Stimulated activated CD8-positive, alpha-beta memory T cell treated with anti-CD3 and anti-CD28 coated beads, Interleukin-2, amount 100 ng/mL, for 1 hour (primary cell): ENCODE measurements at regions not wholly inside any gene's neighbourhood (a gene's known extent, or its start where the extent isn't known, plus 50 kb on each side); places are given as distances from the start of the nearest gene placed in this dataset.

Source experiments
- DNase-seq, 2 donors: peaks; one replicate each; pipeline ENCODE4 v3.0.0-alpha.2; 2020; ENCODE audit warnings: low read depth in 2 of 2

GRCh38 chr22:49097171-49097925 lies 730.3 kb downstream of the BRD1 start:
- no peak for DNase-seq

- no peak for DNase-seq
Observed at GRCh38 chr22:49096476-49096875, 731.2 kb downstream of the BRD1 start.

DNA sequence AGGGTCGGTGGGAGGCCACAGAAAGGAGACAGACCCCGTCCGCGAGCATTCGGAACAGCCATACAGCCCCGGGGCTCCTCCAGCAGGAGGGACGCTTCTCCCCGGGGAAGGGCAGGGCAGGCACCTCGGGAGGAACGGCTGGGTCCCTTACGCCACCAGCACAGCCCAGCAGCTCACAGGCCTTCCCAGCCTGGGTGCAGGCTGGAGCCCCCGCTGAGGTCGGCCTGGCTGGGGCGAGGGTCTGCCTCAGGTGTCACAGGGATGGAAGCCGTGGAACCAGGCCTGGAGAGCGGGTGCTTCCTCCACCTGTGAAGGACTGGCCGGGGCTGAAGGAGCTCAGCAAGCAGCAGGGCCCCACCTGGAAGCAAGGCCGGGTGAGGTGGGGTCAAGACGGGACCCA lies 732.3 kb downstream of the BRD1 start:
- no peak for DNase-seq

DNA sequence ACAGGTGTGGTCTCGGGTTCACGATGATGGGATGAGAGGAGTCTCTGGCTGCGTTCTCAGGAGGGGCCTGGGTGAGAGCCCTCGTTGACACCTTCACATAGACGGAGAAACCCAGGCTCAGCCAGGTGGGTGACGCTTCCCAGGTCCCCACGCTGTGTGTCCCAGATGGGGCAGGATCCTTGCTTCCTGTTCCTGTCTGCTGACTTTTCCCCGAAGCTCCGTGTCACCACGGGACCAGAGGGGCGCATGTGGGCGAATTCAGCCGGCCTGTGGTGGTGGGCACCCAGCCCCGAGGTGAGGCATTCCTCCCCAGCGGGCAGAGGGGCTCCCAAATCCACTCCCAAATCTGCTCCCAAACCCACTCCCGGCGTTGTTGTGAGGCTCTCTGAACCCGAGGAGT lies 732.8 kb downstream of the BRD1 start:
- DNase-seq = no peak

GRCh38 chr22:49094151-49094550 lies 733.5 kb downstream of the BRD1 start:
- no peak for DNase-seq

GRCh38 chr22:49093192-49093880 lies 734.3 kb downstream of the BRD1 start:
- DNase-seq = no peak

- DNase-seq = no peak
Observed at GRCh38 chr22:49092716-49093115, 735.0 kb downstream of the BRD1 start.

DNA sequence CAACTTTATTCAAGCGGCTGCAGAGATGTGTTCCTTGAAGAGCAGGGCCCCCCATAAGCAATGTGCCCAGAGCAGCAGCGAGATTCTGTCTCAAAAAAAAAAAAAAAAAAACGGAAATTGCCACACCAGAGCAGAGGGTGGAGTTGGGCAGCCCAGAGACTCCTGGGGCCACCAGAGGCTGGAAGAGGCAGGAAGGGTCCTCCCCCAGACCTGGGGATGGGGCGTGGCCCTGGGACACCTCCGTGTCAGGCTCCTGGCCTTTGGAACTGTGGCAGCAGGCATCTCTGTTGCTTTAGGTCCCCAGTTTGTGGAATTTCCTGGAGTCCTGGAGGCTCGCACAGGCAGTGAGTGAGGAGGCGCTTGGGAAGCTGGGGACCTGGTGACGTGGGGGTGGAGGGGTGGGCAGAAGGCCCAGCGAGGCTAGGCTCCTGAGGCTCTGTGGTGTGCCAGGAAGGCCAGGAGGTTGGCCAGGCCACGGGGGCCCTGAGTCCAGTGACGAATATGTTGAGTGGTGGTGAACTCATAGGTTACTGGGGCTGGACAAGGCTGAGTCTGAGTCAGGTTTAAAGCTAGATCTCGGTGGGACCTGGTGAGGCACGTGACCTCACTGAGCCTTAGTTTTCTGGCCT lies 735.6 kb downstream of the BRD1 start:
- DNase-seq = no peak

- DNase-seq = no peak
Observed at GRCh38 chr22:49091451-49091850, 736.2 kb downstream of the BRD1 start.

- DNase-seq = no peak
Observed at GRCh38 chr22:49090853-49091135, 736.9 kb downstream of the BRD1 start.

DNA sequence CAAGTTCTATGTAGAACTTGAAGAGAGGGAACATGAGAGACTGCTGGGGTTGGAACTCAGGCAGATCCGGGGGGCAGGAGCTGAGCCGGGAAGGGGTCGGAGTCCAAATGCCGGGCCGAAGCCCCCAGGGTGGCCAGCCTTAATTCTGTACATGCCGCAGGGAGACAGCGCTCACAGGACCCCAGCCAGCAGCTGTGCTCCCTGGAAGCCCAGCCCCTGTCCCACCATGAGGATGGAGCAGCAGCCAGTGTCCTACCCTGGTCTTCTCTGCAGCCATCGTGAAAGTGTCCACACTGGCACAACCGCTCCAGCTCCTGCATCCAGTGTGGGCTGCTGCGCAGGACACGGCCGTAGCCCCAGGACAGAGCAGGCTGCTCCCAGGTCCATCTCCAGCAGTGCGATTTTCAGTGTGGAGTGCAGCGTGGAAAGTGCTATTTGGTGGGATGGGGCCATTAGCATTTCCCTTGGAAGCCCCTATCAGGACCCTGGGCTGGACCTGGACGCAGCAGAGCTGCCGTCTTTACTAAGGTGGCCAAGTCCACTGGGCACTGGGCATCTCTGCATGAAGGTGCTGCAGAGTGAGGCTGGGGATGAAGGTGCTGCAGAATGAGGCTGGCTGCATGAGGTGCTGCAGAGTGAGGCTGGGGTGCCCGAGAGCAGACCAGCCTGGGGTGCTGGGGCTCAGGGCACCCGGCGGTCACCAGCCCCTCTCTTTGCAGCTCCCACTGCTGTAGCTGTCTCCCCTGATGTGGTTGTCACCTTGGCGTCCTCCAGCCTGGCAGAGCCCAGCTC lies 737.4 kb downstream of the BRD1 start:
- no peak for DNase-seq

DNA sequence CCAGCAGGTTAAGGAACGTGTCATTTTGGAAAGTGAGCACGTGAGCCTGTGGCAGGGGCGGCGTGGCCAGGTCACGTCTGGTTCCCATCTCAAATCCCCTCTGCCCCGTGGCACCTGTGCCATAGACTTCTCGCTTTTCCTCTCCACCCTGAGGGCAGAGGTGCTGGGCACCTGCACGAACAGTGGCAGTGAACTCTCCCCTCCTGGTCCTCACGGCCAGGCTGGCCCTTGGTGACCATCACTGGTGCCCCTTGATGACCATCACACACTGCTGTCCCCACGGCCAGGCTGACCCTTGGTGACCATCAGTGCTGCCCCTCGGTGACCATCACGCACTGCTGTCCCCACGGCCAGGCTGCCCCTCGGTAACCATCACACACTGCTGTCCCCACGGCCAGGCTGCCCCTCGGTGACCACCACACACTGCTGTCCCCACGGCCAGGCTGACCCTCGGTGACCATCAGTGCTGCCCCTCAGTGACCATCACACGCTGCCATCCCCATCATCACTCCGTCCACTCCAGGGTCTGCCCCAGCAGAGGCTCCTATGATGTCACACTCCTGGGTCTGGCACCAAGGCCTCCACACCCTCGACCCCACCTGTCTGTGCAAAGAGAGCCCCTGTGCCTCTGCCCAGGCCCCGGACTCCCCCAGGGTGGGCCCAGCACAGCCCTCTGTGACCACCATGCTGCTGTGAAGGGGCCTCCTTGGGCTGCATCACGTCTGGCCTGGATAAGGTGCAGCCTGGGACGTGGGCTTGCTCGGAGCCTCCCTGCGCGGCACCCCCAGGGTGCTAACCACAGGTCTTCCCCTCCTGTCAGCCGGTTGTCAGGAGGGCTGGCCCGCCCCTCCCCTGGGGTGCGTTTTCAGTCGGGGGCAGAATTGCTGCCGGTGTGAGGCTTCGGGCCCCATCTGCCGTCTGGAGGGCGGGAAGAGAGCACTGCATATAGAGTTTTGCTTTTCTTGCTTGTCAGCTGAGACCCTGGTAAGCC lies 738.6 kb downstream of the BRD1 start:
- no peak for DNase-seq

DNA sequence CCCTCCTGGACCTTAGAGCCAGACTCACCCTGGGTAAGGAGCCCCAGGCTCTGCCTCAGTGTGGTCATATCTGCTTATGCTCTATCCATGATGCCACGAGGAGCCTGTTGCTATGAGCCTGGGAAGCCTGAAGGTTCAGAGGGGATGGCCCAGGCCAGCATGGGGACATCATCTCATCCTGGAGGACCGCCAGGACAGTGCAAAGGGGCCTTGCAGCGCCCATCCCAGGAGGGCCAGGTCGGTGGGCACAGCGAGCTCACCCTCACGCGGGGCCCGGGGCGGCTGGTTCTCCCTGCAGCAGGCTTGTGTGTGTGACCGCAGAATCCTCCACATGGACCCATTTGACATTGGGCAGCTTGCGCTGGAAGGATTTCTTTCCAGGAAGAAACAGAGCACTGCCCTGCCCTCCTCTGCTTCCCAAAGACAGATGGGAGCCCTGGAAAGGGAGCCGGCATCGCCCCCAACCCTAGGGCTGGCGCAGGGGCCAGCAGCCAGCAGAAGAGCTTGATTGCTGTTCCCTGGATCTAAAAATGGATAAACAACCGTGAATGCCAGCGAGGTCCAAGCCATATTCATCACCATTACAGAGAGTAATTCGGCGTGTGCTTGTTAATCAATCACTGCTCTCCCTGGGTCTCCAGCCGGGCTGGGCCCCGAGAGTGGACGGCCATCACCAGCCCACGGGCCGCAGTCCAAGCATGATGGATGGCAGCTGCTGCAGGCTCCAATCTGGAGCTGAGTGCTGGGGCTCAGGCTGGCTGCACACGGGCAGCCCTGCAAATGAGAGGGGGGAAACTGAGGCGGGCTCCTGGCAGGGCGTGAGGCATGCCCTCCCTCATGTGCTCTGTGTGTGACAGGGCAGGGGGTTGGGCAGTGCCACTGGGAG lies 739.7 kb downstream of the BRD1 start:
- DNase-seq = no peak

GRCh38 chr22:49087198-49087597 lies 740.5 kb downstream of the BRD1 start:
- DNase-seq = no peak

GRCh38 chr22:49086606-49087157 lies 741.0 kb downstream of the BRD1 start:
- no peak for DNase-seq

- DNase-seq = no peak
Observed at GRCh38 chr22:49086181-49086580, 741.5 kb downstream of the BRD1 start.

DNA sequence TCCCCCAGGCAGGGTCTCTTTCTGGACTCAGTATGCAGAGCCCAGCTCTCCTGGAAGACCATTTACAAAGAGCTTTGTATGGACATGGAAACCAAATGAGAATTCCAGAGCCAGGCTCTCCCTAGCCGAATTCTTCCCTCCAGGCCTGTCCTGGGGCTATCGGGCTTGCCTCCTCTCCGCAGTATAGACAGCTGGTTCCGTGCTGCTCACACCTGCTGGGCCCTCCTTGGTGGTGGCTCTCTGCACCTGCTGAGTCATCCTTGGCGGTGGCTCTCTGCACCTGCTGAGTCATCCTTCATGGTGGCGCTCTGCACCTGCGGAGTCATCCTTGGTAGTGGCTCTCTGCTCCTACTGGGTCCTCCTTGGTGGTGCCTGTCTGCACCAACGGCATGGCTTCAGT lies 743.5 kb downstream of the BRD1 start:
- DNase-seq = no peak

GRCh38 chr22:49083607-49084006 lies 744.1 kb downstream of the BRD1 start:
- no peak for DNase-seq

GRCh38 chr22:49082451-49082850 lies 745.2 kb downstream of the BRD1 start:
- no peak for DNase-seq

GRCh38 chr22:49081926-49082325 lies 745.7 kb downstream of the BRD1 start:
- no peak for DNase-seq
